ENCODE measurements at regions not wholly inside any gene's neighbourhood (a gene's known extent, or its start where the extent isn't known, plus 50 kb on each side); places are given as distances from the start of the nearest gene placed in this dataset.

GRCh38 chr2:18503376-18504228, 56.9 kb downstream of the RDH14 start:
- DNase-seq (ENCODE audit: low read depth in 4 of 4, low spot score in 1 of 4) = no peak

DNA sequence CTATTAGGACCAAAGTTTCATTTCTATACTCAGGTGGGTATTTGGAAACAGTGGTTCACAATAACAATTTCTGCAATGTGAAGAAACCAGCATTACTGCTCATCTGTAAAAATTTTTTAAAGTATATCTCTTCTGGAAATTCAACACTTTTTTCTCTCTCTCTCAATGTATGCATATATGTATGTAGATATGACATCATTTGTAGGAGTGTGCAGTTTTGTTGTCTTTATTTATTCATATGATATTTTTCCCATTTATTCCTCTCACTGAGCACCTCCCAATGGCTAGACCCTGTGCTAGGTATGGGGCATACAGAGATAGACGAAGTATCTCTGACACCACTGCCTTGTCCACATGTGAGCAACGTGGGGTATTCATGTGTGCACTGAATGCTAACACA, 58.3 kb downstream of the RDH14 start:
- DNase-seq (ENCODE audit: low read depth in 4 of 4, low spot score in 1 of 4) = no peak

DNA sequence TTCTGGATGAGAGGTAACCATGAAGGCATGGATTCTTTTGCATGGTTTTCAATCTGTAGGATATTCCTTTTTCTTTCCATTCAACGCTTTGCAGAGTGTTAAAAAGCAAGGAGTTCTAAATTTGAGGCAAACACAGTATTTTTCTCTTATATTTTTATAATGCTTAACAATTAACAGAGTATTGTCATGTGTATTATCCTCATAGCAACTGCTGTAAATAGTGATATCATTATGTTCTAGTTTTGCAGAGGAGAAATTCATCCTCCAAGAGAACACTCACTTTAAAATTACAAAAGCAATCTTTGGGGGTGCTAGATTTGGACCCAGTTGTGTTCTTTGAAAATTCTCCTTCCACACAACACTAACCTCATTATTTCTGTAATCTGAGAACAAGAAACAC, 58.7 kb downstream of the RDH14 start:
- no peak for DNase-seq (ENCODE audit: low read depth in 4 of 4, low spot score in 1 of 4)

DNA sequence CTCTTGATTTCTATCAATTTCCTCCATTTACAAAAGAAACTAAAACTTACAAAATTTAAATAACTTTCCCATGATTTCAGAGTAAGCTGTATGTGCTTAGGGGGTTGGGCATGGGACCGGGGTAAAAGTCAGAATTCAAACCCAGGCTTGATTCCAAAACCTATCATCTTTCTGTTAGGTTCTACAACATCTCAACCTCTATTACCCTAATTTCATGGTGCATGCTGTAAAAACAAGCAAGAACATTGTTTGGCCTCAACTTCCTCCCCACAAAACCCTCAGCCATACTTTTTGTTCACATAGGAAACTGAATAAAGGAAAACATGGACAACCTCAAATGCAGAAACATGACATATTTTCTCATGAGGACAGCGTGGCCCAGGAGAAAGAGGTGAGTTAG, 59.3 kb downstream of the RDH14 start:
- DNase-seq (ENCODE audit: low read depth in 4 of 4, low spot score in 1 of 4) = no peak

GRCh38 chr2:18500333-18500732, 60.1 kb downstream of the RDH14 start:
- DNase-seq (ENCODE audit: low read depth in 4 of 4, low spot score in 1 of 4) = no peak

DNA sequence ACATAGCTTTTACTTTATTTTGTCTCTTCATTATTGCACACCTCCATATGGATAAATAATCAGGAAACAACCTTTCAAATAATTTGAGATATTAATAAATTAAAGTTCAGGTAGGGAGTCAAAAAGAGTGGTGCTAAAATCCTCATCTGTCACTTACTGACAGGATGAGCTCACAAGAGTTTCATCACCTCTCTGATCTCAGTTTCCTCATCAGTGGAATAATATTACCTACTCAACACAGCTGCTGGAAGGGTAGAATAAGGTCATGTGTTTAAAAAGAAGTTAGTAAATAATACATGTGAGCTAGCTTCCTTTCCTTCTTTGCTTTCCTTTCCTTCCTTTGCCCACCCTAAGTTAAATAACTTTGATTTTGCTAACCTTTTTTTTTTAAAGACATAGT, 61.9 kb downstream of the RDH14 start:
- no peak for DNase-seq (ENCODE audit: low read depth in 4 of 4, low spot score in 1 of 4)

DNA sequence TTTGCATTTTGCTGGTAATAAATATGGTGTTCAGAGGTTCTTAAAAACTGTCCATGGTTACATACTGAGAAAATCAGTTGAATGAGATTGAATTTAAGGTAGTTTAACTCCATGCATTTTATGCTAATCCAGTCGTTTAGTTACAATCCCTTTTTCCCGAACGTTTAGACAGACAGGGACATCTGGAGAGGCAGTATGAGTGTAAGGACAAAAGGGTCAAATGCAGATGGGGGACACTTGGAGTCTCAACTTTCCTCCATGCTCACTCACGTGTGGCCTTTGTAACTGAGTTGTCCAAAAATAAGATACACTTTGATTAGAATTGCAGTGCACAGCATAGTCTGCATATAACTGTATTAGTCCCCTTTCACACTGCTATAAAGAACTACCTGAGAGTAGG, 63.9 kb downstream of the RDH14 start:
- no peak for DNase-seq (ENCODE audit: low read depth in 4 of 4, low spot score in 1 of 4)

DNA sequence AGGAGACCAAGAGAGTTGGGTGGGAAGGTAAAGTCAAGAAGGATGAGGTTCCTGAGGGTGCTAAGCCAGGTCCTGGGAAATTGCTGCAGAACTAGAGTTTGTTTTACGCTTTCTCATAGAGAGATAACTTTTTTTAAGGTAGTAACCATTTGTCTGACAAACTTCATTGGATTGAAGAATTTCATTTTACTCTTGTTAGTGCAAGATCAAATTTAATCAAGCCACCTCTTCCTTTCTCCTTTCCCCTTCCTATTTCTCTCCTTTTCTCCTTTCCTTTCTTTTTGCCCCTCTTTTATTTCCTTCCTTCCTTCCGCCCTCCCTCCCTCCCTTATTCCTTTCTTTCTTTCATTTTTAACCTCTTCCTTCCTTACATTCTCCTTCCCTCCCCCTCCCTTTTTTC, 65.4 kb downstream of the RDH14 start:
- no peak for DNase-seq (ENCODE audit: low read depth in 4 of 4, low spot score in 1 of 4)

DNA sequence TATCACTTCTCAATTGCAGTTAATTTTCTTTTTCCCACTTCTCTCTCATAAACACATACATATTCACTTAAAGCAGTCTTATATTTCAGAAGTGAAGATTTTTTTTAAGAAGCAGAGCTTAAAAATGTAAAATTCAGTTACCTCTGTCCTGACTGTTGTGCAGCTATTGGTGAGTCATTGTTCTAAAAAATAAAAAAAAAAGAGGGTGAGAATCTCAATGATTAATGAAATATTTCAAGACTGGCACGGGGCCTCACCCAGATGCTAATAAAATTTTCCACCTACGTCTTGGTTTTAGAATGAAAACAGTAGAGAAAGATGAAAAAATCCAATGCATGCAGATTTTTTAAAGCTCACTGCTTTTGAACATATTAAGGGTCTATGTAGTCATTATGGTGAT, 67.7 kb downstream of the RDH14 start:
- DNase-seq (ENCODE audit: low read depth in 4 of 4, low spot score in 1 of 4) = no peak

DNA sequence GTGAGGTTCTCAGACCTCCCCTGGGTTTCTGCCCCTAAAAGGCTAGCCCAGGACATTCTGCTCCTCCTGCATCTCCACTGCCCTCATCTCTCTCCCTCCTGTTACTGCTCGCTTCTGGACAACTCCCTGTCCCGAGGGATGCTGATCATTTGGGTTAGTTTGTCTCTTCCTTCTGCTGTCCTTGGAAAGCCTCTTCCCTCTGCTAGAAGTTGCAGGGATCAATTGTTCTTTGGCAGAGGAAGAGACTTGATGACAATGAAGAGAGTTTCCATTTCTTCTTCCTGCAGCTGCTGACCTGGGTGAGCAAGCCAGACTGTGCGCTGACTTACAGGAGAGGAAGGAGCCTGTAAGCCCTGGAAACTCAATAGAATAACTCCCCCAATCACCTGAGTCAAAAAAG, 68.9 kb downstream of the RDH14 start:
- DNase-seq (ENCODE audit: low read depth in 4 of 4, low spot score in 1 of 4) = no peak

DNA sequence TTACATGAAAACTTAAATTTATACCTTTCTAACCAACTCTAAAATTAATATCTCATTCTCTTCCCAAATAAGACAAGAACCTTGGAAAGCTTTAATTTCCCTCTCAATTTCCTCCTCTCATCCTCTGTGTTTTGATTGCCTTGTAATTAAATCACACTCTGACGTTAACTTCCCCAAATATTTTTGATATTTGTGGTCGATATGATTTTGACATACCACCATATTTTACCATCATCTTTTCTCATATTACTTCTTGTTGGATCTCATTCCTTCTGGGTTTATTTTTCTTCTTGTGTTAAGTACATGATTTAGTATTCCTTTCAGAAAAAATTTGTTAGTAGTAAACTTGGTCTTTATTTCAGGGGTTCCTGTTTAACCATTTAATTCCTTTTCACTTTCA, 69.6 kb downstream of the RDH14 start:
- no peak for DNase-seq (ENCODE audit: low read depth in 4 of 4, low spot score in 1 of 4)

GRCh38 chr2:18487106-18487913, 73.1 kb downstream of the RDH14 start:
- DNase-seq (ENCODE audit: low read depth in 4 of 4, low spot score in 1 of 4) = no peak

DNA sequence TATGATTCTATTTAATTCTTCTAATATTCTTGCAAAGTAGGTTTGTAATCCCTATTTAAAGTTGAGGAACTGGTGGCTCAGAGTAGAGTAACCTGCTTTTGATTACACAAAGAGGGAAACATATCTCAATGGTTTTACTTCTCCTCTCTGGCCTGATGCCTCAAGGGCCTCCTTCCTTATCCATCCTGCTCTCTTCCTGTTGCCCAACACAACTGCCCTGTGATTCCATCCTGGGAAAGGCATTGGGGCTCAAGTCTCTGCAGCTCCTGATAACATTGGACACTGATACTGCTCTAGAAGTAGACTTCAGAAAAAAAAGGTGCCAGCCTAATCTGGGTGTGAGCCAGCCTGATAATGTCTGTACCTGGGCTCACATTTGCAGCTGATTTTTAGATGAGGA, 75.8 kb downstream of the RDH14 start:
- no peak for DNase-seq (ENCODE audit: low read depth in 4 of 4, low spot score in 1 of 4)

GRCh38 chr2:18483896-18484295, 76.6 kb downstream of the RDH14 start:
- no peak for DNase-seq (ENCODE audit: low read depth in 4 of 4, low spot score in 1 of 4)

- DNase-seq (ENCODE audit: low read depth in 4 of 4, low spot score in 1 of 4) = no peak
Observed at GRCh38 chr2:18482666-18483065, 77.8 kb downstream of the RDH14 start.

GRCh38 chr2:18479947-18480369, 80.5 kb downstream of the RDH14 start:
- no peak for DNase-seq (ENCODE audit: low read depth in 4 of 4, low spot score in 1 of 4)

GRCh38 chr2:18477293-18477692, 83.2 kb downstream of the RDH14 start:
- DNase-seq (ENCODE audit: low read depth in 4 of 4, low spot score in 1 of 4) = no peak

GRCh38 chr2:18476484-18476883, 84.0 kb downstream of the RDH14 start:
- no peak for DNase-seq (ENCODE audit: low read depth in 4 of 4, low spot score in 1 of 4)

- no peak for DNase-seq (ENCODE audit: low read depth in 4 of 4, low spot score in 1 of 4)
Observed at GRCh38 chr2:18475884-18476283, 84.6 kb downstream of the RDH14 start.

GRCh38 chr2:18474700-18475099, 85.8 kb downstream of the RDH14 start:
- DNase-seq (ENCODE audit: low read depth in 4 of 4, low spot score in 1 of 4) = no peak

DNA sequence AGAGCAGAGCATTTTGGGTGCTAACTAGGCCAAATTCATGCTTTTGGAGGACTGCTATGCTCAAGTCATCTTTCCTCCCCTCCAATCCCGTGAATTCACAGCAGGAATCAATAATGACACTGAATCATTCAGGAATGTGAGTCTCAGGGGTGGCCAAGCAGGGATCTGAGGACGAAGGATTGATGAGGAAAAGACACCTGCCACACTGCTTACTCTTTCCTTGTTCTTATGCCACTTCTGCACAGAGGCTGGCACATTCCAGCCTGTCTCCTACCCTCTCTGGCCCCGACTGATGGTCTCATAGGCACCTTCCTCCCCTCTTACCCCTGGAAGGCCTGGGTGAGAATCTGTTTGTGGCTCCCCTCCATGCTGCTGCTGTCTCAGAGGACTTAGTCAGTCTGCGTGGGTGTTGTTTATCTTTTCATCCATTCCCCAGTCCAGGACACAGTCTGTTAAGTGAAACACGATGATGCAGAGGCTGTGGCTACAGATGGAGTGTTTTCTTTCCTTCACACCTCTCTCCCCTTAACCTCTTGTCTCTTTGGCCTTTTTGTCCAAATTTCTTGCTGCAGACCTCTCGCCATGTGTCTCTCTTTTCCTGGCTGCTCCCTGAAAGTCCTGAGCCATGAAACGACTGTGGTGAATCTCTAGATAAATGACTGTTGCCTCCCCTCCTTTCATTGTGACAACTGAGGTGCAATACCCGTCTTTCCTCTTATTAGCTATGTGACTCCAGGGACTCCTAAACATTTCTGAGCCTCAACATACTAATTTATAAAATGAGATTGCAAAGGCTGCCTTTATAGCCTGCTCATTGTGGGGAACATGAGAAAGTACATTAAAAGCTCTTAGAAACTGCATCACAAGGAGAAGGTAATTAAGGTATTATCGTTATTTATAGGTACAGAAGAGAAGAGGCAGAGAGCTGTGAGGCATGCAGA, 86.9 kb downstream of the RDH14 start:
- DNase-seq (ENCODE audit: low read depth in 4 of 4, low spot score in 1 of 4) = no peak
